Skeletal muscle satellite cell (primary cell): ENCODE measurements at regions not wholly inside any gene's neighbourhood (a gene's known extent, or its start where the extent isn't known, plus 50 kb on each side); places are given as distances from the start of the nearest gene placed in this dataset.
A peak's percentile ranks its signal among the peaks of the same experiment; 100 is the strongest.

ENCODE experiments used
- H3K27me3 ChIP-seq: 2 replicates; pipeline ENCODE4 v1.7.0; 2013; ENCODE audit warnings: low read length; ENCODE audit not compliant: control insufficient read depth, insufficient read depth
- H3K36me3 ChIP-seq: 2 replicates; pipeline ENCODE4 v1.7.0; 2013; ENCODE audit warnings: mild to moderate bottlenecking, control low read depth, low read length; ENCODE audit not compliant: insufficient read depth
- H3K4me1 ChIP-seq: 2 replicates; pipeline ENCODE4 v1.7.0; 2013; ENCODE audit warnings: low read length; ENCODE audit not compliant: control insufficient read depth, insufficient read depth
- H3K4me2 ChIP-seq: 2 replicates; pipeline ENCODE4 v1.7.0; 2013; ENCODE audit warnings: mild to moderate bottlenecking, low read length
- H3K4me3 ChIP-seq: 2 replicates; pipeline ENCODE4 v1.7.0; 2013; ENCODE audit warnings: low read length
- H3K9ac ChIP-seq: 2 replicates; pipeline ENCODE4 v1.7.0; 2013; ENCODE audit warnings: mild to moderate bottlenecking, low read depth, low read length, moderate library complexity
- H3K9me3 ChIP-seq: replicated peaks from 2 replicates; pipeline ENCODE4 v1.7.0; 2013; ENCODE audit warnings: mild to moderate bottlenecking, control low read depth, low read length

GRCh38 chr3:70815817-70816216 lies 503.4 kb upstream of the MDFIC2 start:
- no peaks in the 10 kb centered on the region for H3K4me1 ChIP-seq
- no peak overlapping the region for H3K9ac ChIP-seq
- no peaks in the 10 kb centered on the region for H3K27me3 ChIP-seq
- no peak overlapping the region for H3K4me3 ChIP-seq
- H3K9me3 ChIP-seq: no peaks in the 10 kb centered on the region
- no peaks in the 10 kb centered on the region for H3K36me3 ChIP-seq
- H3K4me2 ChIP-seq: no peak overlapping the region

GRCh38 chr3:70813311-70813710 lies 500.9 kb upstream of the MDFIC2 start:
- Histone ChIP-seq H3K4me2 (no peak overlapping the region), H3K36me3 (no peaks in the 10 kb centered on the region), H3K9me3 (no peaks in the 10 kb centered on the region), H3K4me3 (no peak overlapping the region), H3K27me3 (no peaks in the 10 kb centered on the region), H3K9ac (no peak overlapping the region), H3K4me1 (no peaks in the 10 kb centered on the region)

GRCh38 chr3:70811880-70812279 lies 499.4 kb upstream of the MDFIC2 start:
- Histone ChIP-seq H3K4me2 (no peak overlapping the region), H3K4me3 (no peak overlapping the region), H3K9me3 (no peaks in the 10 kb centered on the region)

GRCh38 chr3:70808881-70809280 lies 496.4 kb upstream of the MDFIC2 start:
- H3K9me3 ChIP-seq: no peaks in the 10 kb centered on the region

More at GRCh38 chr3:70811880-70812279, 499.4 kb upstream of the MDFIC2 start:
- no peak overlapping the region for H3K9ac ChIP-seq
- no peaks in the 10 kb centered on the region for H3K27me3 ChIP-seq
- H3K4me1 ChIP-seq: no peaks in the 10 kb centered on the region
- H3K36me3 ChIP-seq: no peaks in the 10 kb centered on the region

GRCh38 chr3:70806556-70806955 lies 494.1 kb upstream of the MDFIC2 start:
- Histone ChIP-seq H3K27me3 (no peaks in the 10 kb centered on the region), H3K9ac (no peak overlapping the region), H3K4me2 (no peak overlapping the region), H3K36me3 (no peaks in the 10 kb centered on the region), H3K9me3 (no peaks in the 10 kb centered on the region), H3K4me1 (peaks cover 19% of the 10 kb centered on the region), H3K4me3 (no peak overlapping the region)

More at GRCh38 chr3:70808881-70809280, 496.4 kb upstream of the MDFIC2 start:
- no peaks in the 10 kb centered on the region for H3K27me3 ChIP-seq
- H3K36me3 ChIP-seq: no peaks in the 10 kb centered on the region
- no peak overlapping the region for H3K9ac ChIP-seq
- no peak overlapping the region for H3K4me3 ChIP-seq
- peaks cover 5% of the 10 kb centered on the region for H3K4me1 ChIP-seq
- no peak overlapping the region for H3K4me2 ChIP-seq

GRCh38 chr3:70806021-70806420 lies 493.6 kb upstream of the MDFIC2 start:
- no peak overlapping the region for H3K4me3 ChIP-seq
- H3K27me3 ChIP-seq: no peaks in the 10 kb centered on the region
- no peak overlapping the region for H3K4me2 ChIP-seq
- H3K9me3 ChIP-seq: no peaks in the 10 kb centered on the region
- H3K4me1 ChIP-seq: peaks cover 19% of the 10 kb centered on the region
- H3K9ac ChIP-seq: no peak overlapping the region
- no peaks in the 10 kb centered on the region for H3K36me3 ChIP-seq

GRCh38 chr3:70805061-70805889 lies 492.8 kb upstream of the MDFIC2 start:
- Histone ChIP-seq H3K4me1 (peaks cover 19% of the 10 kb centered on the region), H3K4me3 (no peak overlapping the region), H3K9ac (no peak overlapping the region), H3K9me3 (no peaks in the 10 kb centered on the region), H3K4me2 (peak overlapping the region; percentile 49), H3K27me3 (no peaks in the 10 kb centered on the region), H3K36me3 (no peaks in the 10 kb centered on the region)

- no peak overlapping the region for H3K9ac ChIP-seq
- H3K36me3 ChIP-seq: no peaks in the 10 kb centered on the region
- no peak overlapping the region for H3K4me2 ChIP-seq
- no peaks in the 10 kb centered on the region for H3K27me3 ChIP-seq
- H3K4me3 ChIP-seq: no peak overlapping the region
- H3K9me3 ChIP-seq: no peaks in the 10 kb centered on the region
- H3K4me1 ChIP-seq: peaks cover 19% of the 10 kb centered on the region
These were observed 491.5 kb upstream of the MDFIC2 start for GRCh38 chr3:70803891-70804290.

- no peaks in the 10 kb centered on the region for H3K27me3 ChIP-seq
- no peak overlapping the region for H3K4me3 ChIP-seq
- H3K36me3 ChIP-seq: no peaks in the 10 kb centered on the region
- no peak overlapping the region for H3K4me2 ChIP-seq
- H3K4me1 ChIP-seq: peaks cover 19% of the 10 kb centered on the region
- no peaks in the 10 kb centered on the region for H3K9me3 ChIP-seq
- H3K9ac ChIP-seq: no peak overlapping the region
These were observed 490.9 kb upstream of the MDFIC2 start for GRCh38 chr3:70803319-70803718.

GRCh38 chr3:70800951-70801350 lies 488.5 kb upstream of the MDFIC2 start:
- Histone ChIP-seq H3K27me3 (no peaks in the 10 kb centered on the region), H3K4me2 (no peak overlapping the region), H3K4me1 (peaks cover 19% of the 10 kb centered on the region), H3K9ac (no peak overlapping the region), H3K4me3 (no peak overlapping the region), H3K36me3 (no peaks in the 10 kb centered on the region), H3K9me3 (no peaks in the 10 kb centered on the region)

GRCh38 chr3:70789878-70790277 lies 477.4 kb upstream of the MDFIC2 start:
- Histone ChIP-seq H3K4me3 (no peak overlapping the region), H3K4me1 (no peaks in the 10 kb centered on the region), H3K36me3 (no peaks in the 10 kb centered on the region), H3K4me2 (no peak overlapping the region), H3K27me3 (no peaks in the 10 kb centered on the region), H3K9ac (no peak overlapping the region), H3K9me3 (no peaks in the 10 kb centered on the region)

GRCh38 chr3:70780790-70781189 lies 468.4 kb upstream of the MDFIC2 start:
- Histone ChIP-seq H3K9ac (no peak overlapping the region), H3K4me2 (no peak overlapping the region), H3K9me3 (no peaks in the 10 kb centered on the region), H3K4me3 (no peak overlapping the region), H3K27me3 (no peaks in the 10 kb centered on the region), H3K4me1 (no peaks in the 10 kb centered on the region), H3K36me3 (no peaks in the 10 kb centered on the region)
